ENCODE measurements at regions not wholly inside any gene's neighbourhood (a gene's known extent, or its start where the extent isn't known, plus 50 kb on each side); places are given as distances from the start of the nearest gene placed in this dataset.
A peak's percentile ranks its signal among the peaks of the same experiment; 100 is the strongest.

DNA sequence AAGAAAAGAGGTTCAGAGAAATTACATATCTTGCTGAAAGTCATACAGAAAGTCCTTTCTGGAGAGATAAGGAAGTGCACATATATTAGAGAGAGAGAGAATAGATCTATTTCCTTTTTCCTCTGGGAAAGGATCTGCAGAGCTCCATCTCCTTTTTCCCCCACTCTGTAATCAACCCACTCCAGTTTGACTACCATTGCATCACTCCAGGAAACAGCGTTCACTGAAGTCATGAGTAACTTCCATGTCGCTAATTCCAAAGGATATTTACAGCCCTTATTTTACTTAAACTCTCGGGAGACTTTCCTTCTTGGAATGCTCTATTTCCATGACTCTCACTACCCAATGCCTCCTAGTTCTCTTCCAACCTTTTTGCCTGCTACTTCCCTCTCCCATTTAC is 72.5 kb upstream of the PARP11 start:
- Histone ChIP-seq H3K4me2 (ENCODE audit: low read length) (no peak overlapping the region), H2BK12ac (ENCODE audit: low read length) (no peak overlapping the region), H3K79me2 (ENCODE audit: control insufficient read depth, insufficient read depth, low read length, poor library complexity) (no peaks in the 10 kb centered on the region), H3K36me3 (ENCODE audit: control insufficient read depth in 1 of 2, insufficient read depth in 2 of 2, low read length in 2 of 2) (no peaks in the 10 kb centered on the region), H4K12ac (ENCODE audit: low read depth, low read length) (no peak overlapping the region), H3K18ac (ENCODE audit: low read length) (no peak overlapping the region), H3K14ac (ENCODE audit: low read length) (no peak overlapping the region), H4K8ac (ENCODE audit: low read depth, low read length) (no peak overlapping the region), H3K4me1 (ENCODE audit: control insufficient read depth in 1 of 2, insufficient read depth in 2 of 2, low read length in 2 of 2) (peaks cover 0 to 2% of the 10 kb centered on the region in 2 experiments), H3K4me3 (ENCODE audit: low read depth, low read length) (no peak overlapping the region), H3K79me1 (ENCODE audit: low read length) (peaks cover 1% of the 10 kb centered on the region), H2BK5ac (ENCODE audit: low read depth, low read length, poor library complexity) (no peak overlapping the region), H4K91ac (ENCODE audit: low read depth, low read length) (no peak overlapping the region), H3K27me3 (ENCODE audit: insufficient read depth, low read length) (no peaks in the 10 kb centered on the region), H2AFZ (ENCODE audit: insufficient read depth, low read length, poor library complexity) (no peak overlapping the region), H3K9me3 (ENCODE audit: insufficient read depth, low read depth, low read length) (peaks cover 3% of the 10 kb centered on the region), H3K9ac (ENCODE audit: low read length) (no peak overlapping the region), H3K27ac (ENCODE audit: low read depth, low read length) (no peak overlapping the region), H2AK5ac (ENCODE audit: low read length) (no peak overlapping the region), H3K4ac (ENCODE audit: low read depth, low read length) (no peak overlapping the region), H2BK120ac (ENCODE audit: insufficient read depth, low read length, poor library complexity) (no peak overlapping the region), H3K23ac (ENCODE audit: low read length) (no peak overlapping the region)
- WGBS (ENCODE audit: extremely low coverage, insufficient coverage, insufficient read length), result no CpG with 5 or more reads among the region's 3 CpGs
- DNase-seq, result peak in 1 of 2 donors; percentile 19

- Histone ChIP-seq H3K9ac (ENCODE audit: low read length) (no peak overlapping the region), H3K18ac (ENCODE audit: low read length) (no peak overlapping the region), H2AFZ (ENCODE audit: insufficient read depth, low read length, poor library complexity) (no peak overlapping the region), H3K4me2 (ENCODE audit: low read length) (no peak overlapping the region), H3K36me3 (ENCODE audit: control insufficient read depth in 1 of 2, insufficient read depth in 2 of 2, low read length in 2 of 2) (no peaks in the 10 kb centered on the region), H3K9me3 (ENCODE audit: insufficient read depth, low read depth, low read length) (peaks cover 2% of the 10 kb centered on the region), H3K27me3 (ENCODE audit: insufficient read depth, low read length) (no peaks in the 10 kb centered on the region), H3K4me1 (ENCODE audit: control insufficient read depth in 1 of 2, insufficient read depth in 2 of 2, low read length in 2 of 2) (no peaks in the 10 kb centered on the region), H3K14ac (ENCODE audit: low read length) (no peak overlapping the region), H3K79me1 (ENCODE audit: low read length) (no peaks in the 10 kb centered on the region), H3K27ac (ENCODE audit: low read depth, low read length) (no peak overlapping the region), H4K12ac (ENCODE audit: low read depth, low read length) (no peak overlapping the region), H4K91ac (ENCODE audit: low read depth, low read length) (no peak overlapping the region), H2BK12ac (ENCODE audit: low read length) (no peak overlapping the region), H3K4ac (ENCODE audit: low read depth, low read length) (no peak overlapping the region), H2BK120ac (ENCODE audit: insufficient read depth, low read length, poor library complexity) (no peak overlapping the region), H2AK5ac (ENCODE audit: low read length) (no peak overlapping the region), H3K23ac (ENCODE audit: low read length) (no peak overlapping the region), H2BK5ac (ENCODE audit: low read depth, low read length, poor library complexity) (no peak overlapping the region), H3K79me2 (ENCODE audit: control insufficient read depth, insufficient read depth, low read length, poor library complexity) (no peaks in the 10 kb centered on the region), H3K4me3 (ENCODE audit: low read depth, low read length) (no peak overlapping the region), H4K8ac (ENCODE audit: low read depth, low read length) (no peak overlapping the region)
- no peak for DNase-seq
- no CpG with 5 or more reads among the region's 1 CpG for WGBS (ENCODE audit: extremely low coverage, insufficient coverage, insufficient read length)
Observed at GRCh38 chr12:3944620-3945019, 71.4 kb upstream of the PARP11 start.

DNA sequence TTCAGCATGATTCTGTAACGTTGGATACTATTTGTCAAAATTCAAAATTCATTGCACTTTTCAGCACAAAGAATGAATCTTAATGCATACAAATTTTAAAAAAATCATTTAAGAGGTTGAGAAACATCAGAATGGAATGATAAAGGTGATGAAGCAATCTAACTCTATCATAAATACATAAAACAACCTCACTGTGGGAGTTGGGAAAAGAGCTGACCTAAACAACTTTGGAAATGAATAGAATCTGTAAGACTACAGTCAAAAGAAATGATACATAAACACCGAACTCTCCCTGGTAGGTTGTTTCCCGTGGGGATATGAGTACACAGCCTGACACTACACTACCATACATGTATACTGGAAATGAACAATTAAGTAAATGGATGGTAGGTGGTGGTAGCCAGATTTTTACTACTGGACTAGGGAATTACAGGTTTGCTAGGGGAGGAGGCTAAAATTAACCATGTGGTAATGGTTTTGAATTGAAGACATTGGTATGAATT is 64.9 kb upstream of the PARP11 start:
- H3K79me1 ChIP-seq (ENCODE audit: low read length), result no peaks in the 10 kb centered on the region
- H4K12ac ChIP-seq (ENCODE audit: low read depth, low read length), result no peak overlapping the region
- no peak overlapping the region for H3K9ac ChIP-seq (ENCODE audit: low read length)
- DNase-seq, result no peak
- H2BK5ac ChIP-seq (ENCODE audit: low read depth, low read length, poor library complexity), result no peak overlapping the region
- no peaks in the 10 kb centered on the region for H3K4me1 ChIP-seq (ENCODE audit: control insufficient read depth in 1 of 2, insufficient read depth in 2 of 2, low read length in 2 of 2)
- H2AFZ ChIP-seq (ENCODE audit: insufficient read depth, low read length, poor library complexity), result no peak overlapping the region
- no CpG with 5 or more reads among the region's 3 CpGs for WGBS (ENCODE audit: extremely low coverage, insufficient coverage, insufficient read length)
- no peak overlapping the region for H2BK12ac ChIP-seq (ENCODE audit: low read length)
- H3K4me3 ChIP-seq (ENCODE audit: low read depth, low read length), result no peak overlapping the region
- no peaks in the 10 kb centered on the region for H3K9me3 ChIP-seq (ENCODE audit: insufficient read depth, low read depth, low read length)
- H2BK120ac ChIP-seq (ENCODE audit: insufficient read depth, low read length, poor library complexity), result no peak overlapping the region
- no peak overlapping the region for H3K14ac ChIP-seq (ENCODE audit: low read length)
- no peaks in the 10 kb centered on the region for H3K36me3 ChIP-seq (ENCODE audit: control insufficient read depth in 1 of 2, insufficient read depth in 2 of 2, low read length in 2 of 2)
- H3K18ac ChIP-seq (ENCODE audit: low read length), result no peak overlapping the region
- no peak overlapping the region for H3K27ac ChIP-seq (ENCODE audit: low read depth, low read length)
- no peak overlapping the region for H3K4me2 ChIP-seq (ENCODE audit: low read length)
- no peaks in the 10 kb centered on the region for H3K79me2 ChIP-seq (ENCODE audit: control insufficient read depth, insufficient read depth, low read length, poor library complexity)
- H4K91ac ChIP-seq (ENCODE audit: low read depth, low read length), result no peak overlapping the region
- no peak overlapping the region for H3K4ac ChIP-seq (ENCODE audit: low read depth, low read length)
- no peaks in the 10 kb centered on the region for H3K27me3 ChIP-seq (ENCODE audit: insufficient read depth, low read length)
- no peak overlapping the region for H2AK5ac ChIP-seq (ENCODE audit: low read length)
- H3K23ac ChIP-seq (ENCODE audit: low read length), result no peak overlapping the region
- no peak overlapping the region for H4K8ac ChIP-seq (ENCODE audit: low read depth, low read length)

GRCh38 chr12:3935078-3935477 is 61.9 kb upstream of the PARP11 start:
- no CpG with 5 or more reads among the region's 5 CpGs for WGBS (ENCODE audit: extremely low coverage, insufficient coverage, insufficient read length)
- Histone ChIP-seq H3K9ac (ENCODE audit: low read length) (no peak overlapping the region), H4K8ac (ENCODE audit: low read depth, low read length) (no peak overlapping the region), H3K4me3 (ENCODE audit: low read depth, low read length) (no peak overlapping the region), H3K4me1 (ENCODE audit: control insufficient read depth in 1 of 2, insufficient read depth in 2 of 2, low read length in 2 of 2) (peaks cover 4 to 8% of the 10 kb centered on the region in 2 experiments), H2AFZ (ENCODE audit: insufficient read depth, low read length, poor library complexity) (no peak overlapping the region), H3K4ac (ENCODE audit: low read depth, low read length) (no peak overlapping the region), H2BK12ac (ENCODE audit: low read length) (no peak overlapping the region), H3K27ac (ENCODE audit: low read depth, low read length) (no peak overlapping the region), H3K36me3 (ENCODE audit: control insufficient read depth in 1 of 2, insufficient read depth in 2 of 2, low read length in 2 of 2) (no peaks in the 10 kb centered on the region), H3K23ac (ENCODE audit: low read length) (no peak overlapping the region), H2AK5ac (ENCODE audit: low read length) (no peak overlapping the region), H3K4me2 (ENCODE audit: low read length) (no peak overlapping the region), H3K9me3 (ENCODE audit: insufficient read depth, low read depth, low read length) (no peaks in the 10 kb centered on the region), H3K18ac (ENCODE audit: low read length) (no peak overlapping the region), H4K91ac (ENCODE audit: low read depth, low read length) (no peak overlapping the region), H4K12ac (ENCODE audit: low read depth, low read length) (no peak overlapping the region), H2BK5ac (ENCODE audit: low read depth, low read length, poor library complexity) (no peak overlapping the region), H3K27me3 (ENCODE audit: insufficient read depth, low read length) (no peaks in the 10 kb centered on the region), H3K14ac (ENCODE audit: low read length) (no peak overlapping the region), H3K79me1 (ENCODE audit: low read length) (peaks cover 12% of the 10 kb centered on the region), H3K79me2 (ENCODE audit: control insufficient read depth, insufficient read depth, low read length, poor library complexity) (no peaks in the 10 kb centered on the region), H2BK120ac (ENCODE audit: insufficient read depth, low read length, poor library complexity) (no peak overlapping the region)
- no peak for DNase-seq
